ENCODE measurements at regions not wholly inside any gene's neighbourhood (a gene's known extent, or its start where the extent isn't known, plus 50 kb on each side); places are given as distances from the start of the nearest gene placed in this dataset.

- no peak for ATAC-seq (ENCODE audit: low FRiP score in 2 of 2)
- H3K36me3 ChIP-seq = no peaks in the 10 kb centered on the region
- no peak for DNase-seq
- no peak overlapping the region for H3K4me3 ChIP-seq
- H3K9me3 ChIP-seq = no peaks in the 10 kb centered on the region
- H3K27me3 ChIP-seq = no peaks in the 10 kb centered on the region
- H3K27ac ChIP-seq = no peak overlapping the region
- no peak for TF ChIP-seq POLR2AphosphoS5 (IDR thresholded peaks at IDR 0.05)
- no peak for TF ChIP-seq EP300 (IDR thresholded peaks at IDR 0.05)
- TF ChIP-seq CTCF (IDR thresholded peaks at IDR 0.05) = no peak
- TF ChIP-seq POLR2A (IDR thresholded peaks at IDR 0.05) = no peak
- 63 to 69% methylated on average over 1 of the region's 1 CpG for WGBS, 2 donors
- peaks cover 0 to 6% (median 2%) of the 10 kb centered on the region in 4 donors for H3K4me1 ChIP-seq
These were observed 70.7 kb upstream of the VEPH1 start for GRCh38 chr3:157573780-157574378.

DNA sequence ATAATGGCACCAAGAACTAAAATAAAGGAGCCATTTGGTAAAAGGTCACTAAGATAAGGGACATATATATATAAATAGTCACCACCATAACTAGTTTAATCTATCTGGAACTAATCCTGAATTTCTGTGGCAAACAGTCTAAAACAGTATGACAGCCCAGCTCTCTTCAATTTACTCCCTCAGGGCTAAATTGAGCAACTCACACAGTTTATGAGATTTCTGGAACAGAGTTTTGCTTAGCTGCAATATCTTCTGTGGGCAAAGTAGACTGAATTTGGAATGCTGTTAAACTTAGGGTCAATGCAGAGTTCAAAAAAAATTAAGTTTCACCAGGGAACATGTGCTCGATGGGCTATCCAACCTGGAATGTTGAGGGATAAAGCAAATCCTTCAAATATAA is 70.1 kb upstream of the VEPH1 start:
- Histone ChIP-seq H3K9me3 (no peaks in the 10 kb centered on the region), H3K36me3 (no peaks in the 10 kb centered on the region), H3K4me3 (no peak overlapping the region), H3K4me1 (peaks cover 0 to 6% (median 2%) of the 10 kb centered on the region in 4 donors), H3K27ac (no peak overlapping the region), H3K27me3 (no peaks in the 10 kb centered on the region)
- no peak for DNase-seq
- ATAC-seq (ENCODE audit: low FRiP score in 2 of 2) = no peak
- 86 to 88% methylated on average over 1 of the region's 1 CpG for WGBS, 2 donors
- TF ChIP-seq POLR2A (IDR thresholded peaks at IDR 0.05) = no peak
- TF ChIP-seq POLR2AphosphoS5 (IDR thresholded peaks at IDR 0.05) = no peak
- no peak for TF ChIP-seq EP300 (IDR thresholded peaks at IDR 0.05)
- no peak for TF ChIP-seq CTCF (IDR thresholded peaks at IDR 0.05)

- no peak for TF ChIP-seq POLR2AphosphoS5 (IDR thresholded peaks at IDR 0.05)
- peak; percentile 46 to 72 (median 64) for TF ChIP-seq CTCF (IDR thresholded peaks at IDR 0.05)
- no peak for DNase-seq
- Histone ChIP-seq H3K27me3 (no peaks in the 10 kb centered on the region), H3K36me3 (no peaks in the 10 kb centered on the region), H3K4me1 (peaks cover 0 to 6% (median 2%) of the 10 kb centered on the region in 4 donors), H3K27ac (no peak overlapping the region), H3K4me3 (no peak overlapping the region), H3K9me3 (no peaks in the 10 kb centered on the region)
- 62 to 69% methylated on average over 8 of the region's 8 CpGs for WGBS, 2 donors
- peak in 1 of 2 donors; percentile 75 for ATAC-seq (ENCODE audit: low FRiP score in 2 of 2)
These were observed 69.5 kb upstream of the VEPH1 start for GRCh38 chr3:157572559-157573270.

GRCh38 chr3:157566596-157566995 is 63.4 kb upstream of the VEPH1 start:
- Histone ChIP-seq H3K4me3 (no peak overlapping the region), H3K36me3 (no peaks in the 10 kb centered on the region), H3K27me3 (no peaks in the 10 kb centered on the region), H3K9me3 (no peaks in the 10 kb centered on the region), H3K27ac (no peak overlapping the region), H3K4me1 (no peaks in the 10 kb centered on the region)
- no peak for ATAC-seq (ENCODE audit: low FRiP score in 2 of 2)
- TF ChIP-seq POLR2A (IDR thresholded peaks at IDR 0.05) (no peak), EP300 (IDR thresholded peaks at IDR 0.05) (no peak), POLR2AphosphoS5 (IDR thresholded peaks at IDR 0.05) (no peak), CTCF (IDR thresholded peaks at IDR 0.05) (no peak)
- WGBS, 2 donors = 96 to 97% methylated on average over 1 of the region's 1 CpG
- DNase-seq = no peak

- no peak for ATAC-seq (ENCODE audit: low FRiP score in 2 of 2)
- Histone ChIP-seq H3K4me3 (no peak overlapping the region), H3K27ac (no peak overlapping the region), H3K36me3 (no peaks in the 10 kb centered on the region), H3K4me1 (no peaks in the 10 kb centered on the region), H3K27me3 (no peaks in the 10 kb centered on the region), H3K9me3 (no peaks in the 10 kb centered on the region)
- WGBS, 2 donors = 89 to 94% methylated on average over 1 of the region's 1 CpG
- TF ChIP-seq CTCF (IDR thresholded peaks at IDR 0.05) = no peak
- no peak for TF ChIP-seq POLR2A (IDR thresholded peaks at IDR 0.05)
- TF ChIP-seq EP300 (IDR thresholded peaks at IDR 0.05) = no peak
- no peak for TF ChIP-seq POLR2AphosphoS5 (IDR thresholded peaks at IDR 0.05)
- DNase-seq = no peak
These were observed 56.2 kb upstream of the VEPH1 start for GRCh38 chr3:157559401-157559800.

All from upper lobe of left lung (tissue), 6 donors.